HepG2 (cell line): ENCODE measurements at regions not wholly inside any gene's neighbourhood (a gene's known extent, or its start where the extent isn't known, plus 50 kb on each side); places are given as distances from the start of the nearest gene placed in this dataset.

Source experiments
- ATF6 ChIP-seq: sonication (generic); formaldehyde crosslinking; conservative IDR thresholded peaks from 2 replicates; pipeline ENCODE4 v1.4.0; 2020; ENCODE audit warnings: missing genetic modification reagents
- CTCF ChIP-seq: sonication (generic); formaldehyde crosslinking; IDR thresholded peaks from 2 replicates; pipeline ENCODE4 v1.5.0; 2020; ENCODE audit warnings: mild to moderate bottlenecking, missing genetic modification reagents, moderate library complexity
- GABPA ChIP-seq, 2 experiments: IDR thresholded peaks; 2 replicates each; pipeline ENCODE4 v1.6.1; 2011 to 2016; ENCODE audit warnings: low read depth in 2 of 2, low read length in 1 of 2, missing biosample characterization in 1 of 2, missing genetic modification characterization in 1 of 2
- HNRNPUL1 ChIP-seq: fragments of 200-400 bp; formaldehyde crosslinking; IDR thresholded peaks from 2 replicates; pipeline ENCODE4 v1.6.1; 2017; ENCODE audit warnings: low read depth, mild to moderate bottlenecking, low read length, moderate library complexity
- IKZF5 ChIP-seq: IDR thresholded peaks from 2 replicates; pipeline ENCODE4 v1.6.1; 2018; ENCODE audit warnings: missing genetic modification reagents, mild to moderate bottlenecking, missing compliant biosample characterization
- PRDM4 ChIP-seq: sonication (generic); formaldehyde crosslinking; IDR thresholded peaks from 2 replicates; pipeline ENCODE4 v1.9.0; 2021; ENCODE audit warnings: missing genetic modification reagents, borderline replicate concordance
- SMAD3 ChIP-seq: sonication (generic); formaldehyde crosslinking; IDR thresholded peaks from 2 replicates; pipeline ENCODE4 v1.4.0; 2020; ENCODE audit warnings: missing genetic modification reagents
- USF2 ChIP-seq, 2 experiments: sonication (generic) in 1 of 2; formaldehyde crosslinking in 1 of 2; IDR thresholded peaks; 2 replicates each; pipeline versions ENCODE4 v1.5.1 to v1.6.1; 2011 to 2020; ENCODE audit warnings: borderline replicate concordance in 1 of 2, low read depth in 1 of 2, low read length in 1 of 2, mild to moderate bottlenecking in 1 of 2, missing genetic modification reagents in 1 of 2, moderate library complexity in 1 of 2
- ZNF781 ChIP-seq: sonication (generic); formaldehyde crosslinking; IDR thresholded peaks from 2 replicates; pipeline ENCODE4 v1.5.1; 2020; ENCODE audit warnings: borderline replicate concordance, mild to moderate bottlenecking, missing genetic modification reagents; ENCODE audit errors: not compliant biosample characterization
- ZSCAN12 ChIP-seq: sonication (generic); formaldehyde crosslinking; IDR thresholded peaks from 2 replicates; pipeline ENCODE4 v1.9.0; 2021; ENCODE audit warnings: mild to moderate bottlenecking, missing genetic modification reagents

GRCh38 chr11:35047769-35048168, 91.2 kb upstream of the CD44 start:
- TF ChIP-seq USF2 (IDR thresholded peaks at IDR 0.05; ENCODE audit: low read depth, low read length) (no peak), USF2 (CRISPR knock-in tag; IDR thresholded peaks at IDR 0.05; ENCODE audit: borderline replicate concordance) (no peak), HNRNPUL1 (no peak), SMAD3 (no peak), IKZF5 (CRISPR knock-in tag) (no peak), ATF6 (CRISPR knock-in tag) (no peak), ZNF781 (CRISPR knock-in tag) (no peak), GABPA (IDR thresholded peaks at IDR 0.05; ENCODE audit: low read depth, low read length) (no peak), GABPA (CRISPR knock-in tag; IDR thresholded peaks at IDR 0.05; ENCODE audit: low read depth) (no peak), CTCF (no peak), PRDM4 (CRISPR knock-in tag) (no peak), ZSCAN12 (CRISPR knock-in tag) (no peak)
